ENCODE measurements at regions not wholly inside any gene's neighbourhood (a gene's known extent, or its start where the extent isn't known, plus 50 kb on each side); places are given as distances from the start of the nearest gene placed in this dataset.
A peak's percentile ranks its signal among the peaks of the same experiment; 100 is the strongest.

GRCh38 chr4:64713256-64713840, 304.1 kb upstream of the TECRL start:
- Histone ChIP-seq H3K4me1 (ENCODE audit: control insufficient read depth in 1 of 2, insufficient read depth in 2 of 2, low read length in 2 of 2) (no peaks in the 10 kb centered on the region), H4K20me1 (ENCODE audit: insufficient read depth, low read length) (no peaks in the 10 kb centered on the region), H3K9ac (ENCODE audit: insufficient read depth, low read length, poor library complexity, severe bottlenecking) (no peak overlapping the region), H3K4me2 (replicated peaks; ENCODE audit: extremely low read depth, low read length, poor library complexity, severe bottlenecking) (no peak overlapping the region), H3K36me3 (replicated peaks in 1 of 2; ENCODE audit: control insufficient read depth in 1 of 2, insufficient read depth in 2 of 2, low read length in 2 of 2) (no peaks in the 10 kb centered on the region), H2AFZ (ENCODE audit: insufficient read depth, low read depth, low read length, poor library complexity, severe bottlenecking) (no peak overlapping the region), H3K27ac (ENCODE audit: low read depth in 1 of 2, low read length in 2 of 2) (no peak overlapping the region), H3K27me3 (ENCODE audit: control insufficient read depth in 2 of 2, insufficient read depth in 2 of 2, low read length in 2 of 2) (no peaks in the 10 kb centered on the region), H3K4me3 (replicated peaks in 1 of 3; ENCODE audit: low read depth in 2 of 3, low read length in 3 of 3) (no peak overlapping the region), H3K9me3 (replicated peaks in 1 of 2; ENCODE audit: control insufficient read depth in 1 of 2, insufficient read depth in 1 of 2, low read length in 2 of 2) (no peaks in the 10 kb centered on the region), H3K79me2 (ENCODE audit: insufficient read depth, low read length) (no peaks in the 10 kb centered on the region)
- no peaks in the 10 kb centered on the region for H3K36me3 Mint-ChIP-seq
- peaks cover 0 to 1% (median 0%) of the 10 kb centered on the region in 3 donors for H3K27me3 Mint-ChIP-seq (ENCODE audit: low read depth in 3 of 3)
- H3K4me1 Mint-ChIP-seq: no peaks in the 10 kb centered on the region
- H3K27ac Mint-ChIP-seq: no peak overlapping the region
- TF ChIP-seq, protein P1, sequence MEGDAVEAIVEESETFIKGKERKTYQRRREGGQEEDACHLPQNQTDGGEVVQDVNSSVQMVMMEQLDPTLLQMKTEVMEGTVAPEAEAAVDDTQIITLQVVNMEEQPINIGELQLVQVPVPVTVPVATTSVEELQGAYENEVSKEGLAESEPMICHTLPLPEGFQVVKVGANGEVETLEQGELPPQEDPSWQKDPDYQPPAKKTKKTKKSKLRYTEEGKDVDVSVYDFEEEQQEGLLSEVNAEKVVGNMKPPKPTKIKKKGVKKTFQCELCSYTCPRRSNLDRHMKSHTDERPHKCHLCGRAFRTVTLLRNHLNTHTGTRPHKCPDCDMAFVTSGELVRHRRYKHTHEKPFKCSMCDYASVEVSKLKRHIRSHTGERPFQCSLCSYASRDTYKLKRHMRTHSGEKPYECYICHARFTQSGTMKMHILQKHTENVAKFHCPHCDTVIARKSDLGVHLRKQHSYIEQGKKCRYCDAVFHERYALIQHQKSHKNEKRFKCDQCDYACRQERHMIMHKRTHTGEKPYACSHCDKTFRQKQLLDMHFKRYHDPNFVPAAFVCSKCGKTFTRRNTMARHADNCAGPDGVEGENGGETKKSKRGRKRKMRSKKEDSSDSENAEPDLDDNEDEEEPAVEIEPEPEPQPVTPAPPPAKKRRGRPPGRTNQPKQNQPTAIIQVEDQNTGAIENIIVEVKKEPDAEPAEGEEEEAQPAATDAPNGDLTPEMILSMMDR (IDR thresholded peaks at IDR 0.05): peak; percentile 67
- WGBS (ENCODE audit: insufficient coverage): no CpG with 5 or more reads among the region's 2 CpGs
- peaks cover 0 to 3% (median 0%) of the 10 kb centered on the region in 7 donors for H3K9me3 Mint-ChIP-seq
- DNase-seq: peak in 1 of 3 donors; percentile 0
- intact Hi-C loops (cut with micrococcal nuclease): no loop called here
- H3K4me3 Mint-ChIP-seq: no peak overlapping the region

GRCh38 chr4:64712590-64712989, 303.3 kb upstream of the TECRL start:
- H3K9me3 Mint-ChIP-seq: peaks cover 0 to 3% (median 0%) of the 10 kb centered on the region in 7 donors
- peaks cover 0 to 1% (median 0%) of the 10 kb centered on the region in 3 donors for H3K27me3 Mint-ChIP-seq (ENCODE audit: low read depth in 3 of 3)
- no peak overlapping the region for H3K4me3 ChIP-seq (replicated peaks in 1 of 3; ENCODE audit: low read depth in 2 of 3, low read length in 3 of 3)
- intact Hi-C loops (cut with micrococcal nuclease): no loop called here
- H3K4me1 ChIP-seq (ENCODE audit: control insufficient read depth in 1 of 2, insufficient read depth in 2 of 2, low read length in 2 of 2): no peaks in the 10 kb centered on the region
- TF ChIP-seq, protein P1 (IDR thresholded peaks at IDR 0.05): no peak
- H3K4me1 Mint-ChIP-seq: no peaks in the 10 kb centered on the region
- no peaks in the 10 kb centered on the region for H3K79me2 ChIP-seq (ENCODE audit: insufficient read depth, low read length)
- H3K4me3 Mint-ChIP-seq: no peak overlapping the region
- no peaks in the 10 kb centered on the region for H3K36me3 Mint-ChIP-seq
- no peak overlapping the region for H3K27ac Mint-ChIP-seq
- H3K27me3 ChIP-seq (ENCODE audit: control insufficient read depth in 2 of 2, insufficient read depth in 2 of 2, low read length in 2 of 2): no peaks in the 10 kb centered on the region
- no peak overlapping the region for H3K4me2 ChIP-seq (replicated peaks; ENCODE audit: extremely low read depth, low read length, poor library complexity, severe bottlenecking)
- H2AFZ ChIP-seq (ENCODE audit: insufficient read depth, low read depth, low read length, poor library complexity, severe bottlenecking): no peak overlapping the region
- no peaks in the 10 kb centered on the region for H3K36me3 ChIP-seq (replicated peaks in 1 of 2; ENCODE audit: control insufficient read depth in 1 of 2, insufficient read depth in 2 of 2, low read length in 2 of 2)
- 94% methylated on average over 4 of the region's 8 CpGs for WGBS (ENCODE audit: insufficient coverage)
- no peaks in the 10 kb centered on the region for H3K9me3 ChIP-seq (replicated peaks in 1 of 2; ENCODE audit: control insufficient read depth in 1 of 2, insufficient read depth in 1 of 2, low read length in 2 of 2)
- no peaks in the 10 kb centered on the region for H4K20me1 ChIP-seq (ENCODE audit: insufficient read depth, low read length)
- DNase-seq: no peak
- no peak overlapping the region for H3K27ac ChIP-seq (ENCODE audit: low read depth in 1 of 2, low read length in 2 of 2)
- H3K9ac ChIP-seq (ENCODE audit: insufficient read depth, low read length, poor library complexity, severe bottlenecking): no peak overlapping the region

All from CD14-positive monocyte (primary cell).